H1 (cell line): ENCODE measurements at regions not wholly inside any gene's neighbourhood (a gene's known extent, or its start where the extent isn't known, plus 50 kb on each side); places are given as distances from the start of the nearest gene placed in this dataset.
A peak's percentile ranks its signal among the peaks of the same experiment; 100 is the strongest.

ENCODE experiments used
- CTCF ChIA-PET: fragments of 300-600 bp; sonication (Branson Sonifier 250); formaldehyde crosslinking; loops from one replicate; lab custom pipeline; 2021; ENCODE audit not compliant: partially characterized antibody; lab: Charles Lee
- POLR2A ChIA-PET: fragments of 300-600 bp; sonication (Branson Sonifier 250); formaldehyde crosslinking; loops from one replicate; lab custom pipeline; 2021; ENCODE audit warnings: inconsistent platforms; ENCODE audit not compliant: partially characterized antibody; lab: Charles Lee
- DNase-seq, 2 experiments: peaks; one replicate each; pipeline versions ENCODE4 v3.0.0 to v3.0.0-alpha.2; 2010 to 2022; ENCODE audit warnings: low spot score in 2 of 2, low read depth in 1 of 2, mixed read lengths in 1 of 2
- FAIRE-seq: peaks from 2 replicates; lab custom pipeline; 2011; peaks lifted over from hg19 to GRCh38; lab: Jason Lieb, UNC
- H2AFZ ChIP-seq: 2 replicates; pipeline ENCODE4 v1.8.1; 2012; ENCODE audit warnings: low read length, inconsistent platforms
- H2AK5ac ChIP-seq: 2 replicates; pipeline ENCODE4 v1.6.1; 2013; ENCODE audit warnings: low read depth, low read length
- H2BK120ac ChIP-seq: replicated peaks from 2 replicates; pipeline ENCODE3; 2013; ENCODE audit warnings: low read depth, low read length, inconsistent platforms
- H2BK12ac ChIP-seq: 2 replicates; pipeline ENCODE4 v1.6.1; 2013; ENCODE audit warnings: low read depth, low read length
- H2BK15ac ChIP-seq: 2 replicates; pipeline ENCODE4 v1.6.1; 2013; ENCODE audit warnings: low read length
- H2BK20ac ChIP-seq: 2 replicates; pipeline ENCODE4 v1.6.1; 2013; ENCODE audit warnings: low read length
- H2BK5ac ChIP-seq: 2 replicates; pipeline ENCODE4 v1.6.1; 2013; ENCODE audit warnings: low read depth, low read length
- H3K14ac ChIP-seq: 2 replicates; pipeline ENCODE4 v1.6.1; 2013; ENCODE audit warnings: inconsistent platforms; ENCODE audit not compliant: insufficient read length
- H3K18ac ChIP-seq: 2 replicates; pipeline ENCODE4 v1.6.1; 2013; ENCODE audit warnings: low read length; ENCODE audit errors: extremely low read depth
- H3K23ac ChIP-seq: 2 replicates; pipeline ENCODE4 v1.6.1; 2013; ENCODE audit warnings: inconsistent platforms; ENCODE audit not compliant: insufficient read length
- H3K23me2 ChIP-seq: 2 replicates; pipeline ENCODE4 v1.6.1; 2013; ENCODE audit warnings: low read depth, low read length
- H3K27ac ChIP-seq: 2 replicates; pipeline ENCODE4 v1.6.1; 2011; ENCODE audit warnings: low read depth, low read length, inconsistent platforms
- H3K27me3 ChIP-seq, 4 experiments: replicated peaks in 1 of 4; 1 replicate in 1 of 4; 2 replicates in 3 of 4; pipeline versions ENCODE4 v1.6.1 to v1.8.1; 2011 to 2013; ENCODE audit warnings: low read length in 3 of 4, mild to moderate bottlenecking in 3 of 4, inconsistent platforms in 2 of 4, mixed read lengths in 2 of 4, moderate library complexity in 1 of 4; ENCODE audit not compliant: control insufficient read depth in 3 of 4, insufficient read depth in 3 of 4; ENCODE audit errors: extremely low read depth in 1 of 4
- H3K36me3 ChIP-seq, 4 experiments: 2 replicates each; pipeline versions ENCODE4 v1.6.1 to v1.8.1; 2011 to 2013; ENCODE audit warnings: mild to moderate bottlenecking in 4 of 4, low read length in 3 of 4, moderate library complexity in 2 of 4, control low read depth in 1 of 4, inconsistent platforms in 1 of 4; ENCODE audit not compliant: insufficient read depth in 4 of 4, control insufficient read depth in 2 of 4
- H3K4ac ChIP-seq: replicated peaks from 2 replicates; pipeline ENCODE3; 2013; ENCODE audit warnings: low read length, low read depth, mixed read lengths, inconsistent platforms; ENCODE audit not compliant: insufficient read length
- H3K4me1 ChIP-seq, 4 experiments: replicated peaks in 1 of 4; 1 replicate in 1 of 4; 2 replicates in 3 of 4; pipeline versions ENCODE4 v1.6.1 to v1.8.1; 2011 to 2013; ENCODE audit warnings: low read length in 3 of 4, inconsistent platforms in 2 of 4, mixed read lengths in 1 of 4; ENCODE audit not compliant: insufficient read depth in 4 of 4, control insufficient read depth in 3 of 4
- H3K4me2 ChIP-seq, 2 experiments: 2 replicates each; pipeline versions ENCODE4 v1.6.1 to v1.8.1; 2011 to 2013; ENCODE audit warnings: low read depth in 2 of 2, low read length in 2 of 2, control low read depth in 1 of 2, inconsistent platforms in 1 of 2, mild to moderate bottlenecking in 1 of 2; ENCODE audit not compliant: insufficient read depth in 1 of 2
- H3K4me3 ChIP-seq, 4 experiments: fragments of 200-600, 300-600 bp in 1 of 4; sonication (generic), shearing (Covaris generic), sonication (Bioruptor Twin) in 1 of 4; 2 replicates each; pipeline versions ENCODE4 v1.5.1 to v1.8.1; 2011 to 2016; ENCODE audit warnings: low read length in 4 of 4, low read depth in 3 of 4, control low read depth in 2 of 4, inconsistent platforms in 2 of 4, mild to moderate bottlenecking in 2 of 4, mixed read lengths in 1 of 4, moderate library complexity in 1 of 4; ENCODE audit not compliant: insufficient read depth in 2 of 4; ENCODE audit errors: extremely low read depth in 1 of 4
- H3K56ac ChIP-seq: replicated peaks from 2 replicates; pipeline ENCODE3; 2013; ENCODE audit warnings: low read depth, mild to moderate bottlenecking, mixed read lengths, low read length, inconsistent platforms; ENCODE audit not compliant: insufficient read length
- H3K79me1 ChIP-seq: 2 replicates; pipeline ENCODE4 v1.6.1; 2013; ENCODE audit warnings: low read depth, low read length, control low read depth
- H3K79me2 ChIP-seq, 2 experiments: 2 replicates each; pipeline versions ENCODE4 v1.6.1 to v1.8.1; 2012 to 2013; ENCODE audit warnings: low read length in 2 of 2, mild to moderate bottlenecking in 2 of 2, inconsistent platforms in 1 of 2; ENCODE audit not compliant: insufficient read depth in 2 of 2, control insufficient read depth in 1 of 2
- H3K9ac ChIP-seq, 4 experiments: replicated peaks in 1 of 4; 1 replicate in 1 of 4; 2 replicates in 3 of 4; pipeline versions ENCODE4 v1.6.1 to v1.8.1; 2011 to 2013; ENCODE audit warnings: low read depth in 3 of 4, low read length in 3 of 4, control low read depth in 2 of 4, mild to moderate bottlenecking in 2 of 4, moderate library complexity in 2 of 4, inconsistent platforms in 1 of 4; ENCODE audit errors: extremely low read depth in 1 of 4
- H3K9me3 ChIP-seq, 2 experiments: 2 replicates each; pipeline versions ENCODE4 v1.6.1 to v1.8.1; 2012 to 2013; ENCODE audit warnings: mild to moderate bottlenecking in 2 of 2, moderate library complexity in 2 of 2, control low read depth in 1 of 2, inconsistent platforms in 1 of 2, low read depth in 1 of 2, low read length in 1 of 2, mixed read lengths in 1 of 2; ENCODE audit not compliant: insufficient read depth in 2 of 2
- H4K20me1 ChIP-seq, 2 experiments: replicated peaks in 1 of 2; 2 replicates each; pipeline versions ENCODE3 to v1.8.1; 2011 to 2013; ENCODE audit warnings: inconsistent platforms in 2 of 2, low read length in 2 of 2, mild to moderate bottlenecking in 1 of 2; ENCODE audit not compliant: insufficient read depth in 2 of 2, control insufficient read depth in 1 of 2
- H4K5ac ChIP-seq: 2 replicates; pipeline ENCODE4 v1.6.1; 2013; ENCODE audit warnings: low read length, low read depth, mixed read lengths, inconsistent platforms; ENCODE audit not compliant: insufficient read length
- H4K8ac ChIP-seq: 2 replicates; pipeline ENCODE4 v1.8.0; 2013; ENCODE audit warnings: mild to moderate bottlenecking, moderate library complexity, low read length, inconsistent platforms; ENCODE audit not compliant: insufficient read depth; ENCODE audit errors: extremely low read depth
- H4K91ac ChIP-seq: replicated peaks from 2 replicates; pipeline ENCODE3; 2013; ENCODE audit warnings: low read length, mixed read lengths, inconsistent platforms; ENCODE audit not compliant: insufficient read length
- CTCF ChIP-seq, 3 experiments: IDR thresholded peaks; 1 replicate in 2 of 3; 2 replicates in 1 of 3; pipeline versions ENCODE4 v1.5.1 to v1.6.1; 2011; ENCODE audit warnings: low read length in 3 of 3, mild to moderate bottlenecking in 3 of 3, inconsistent platforms in 2 of 3, low read depth in 1 of 3, moderate library complexity in 1 of 3; ENCODE audit not compliant: insufficient read depth in 1 of 3; ENCODE audit errors: control extremely low read depth in 1 of 3
- RAD21 ChIP-seq, 2 experiments: IDR thresholded peaks in 1 of 2; conservative IDR thresholded peaks in 1 of 2; 2 replicates each; pipeline ENCODE4 v1.6.1; 2011; ENCODE audit warnings: low read depth in 2 of 2, low read length in 2 of 2, improper control_type of control experiment in 1 of 2, inconsistent platforms in 1 of 2, mild to moderate bottlenecking in 1 of 2, moderate library complexity in 1 of 2
- SAP30 ChIP-seq: fragments of 300-600 bp; sonication (generic); IDR thresholded peaks from 2 replicates; pipeline ENCODE4 v1.7.1; 2012; ENCODE audit warnings: low read length, moderate library complexity, mild to moderate bottlenecking, inconsistent platforms; ENCODE audit not compliant: insufficient read depth, insufficient replicate concordance
- WGBS, 2 experiments: shearing (Covaris generic) in 1 of 2; methylation state at CpG; one replicate each; pipeline versions ENCODE4 v1.1.6 to v1.1.7; 2013 to 2015; ENCODE audit warnings: low lambda C conversion rate in 2 of 2, mixed read lengths in 2 of 2, inconsistent platforms in 1 of 2, low coverage in 1 of 2, missing lambda C conversion rate in 1 of 2; ENCODE audit not compliant: insufficient replicate concordance in 2 of 2, insufficient coverage in 1 of 2, insufficient read length in 1 of 2; ENCODE audit errors: extremely low coverage in 1 of 2, missing lambda C conversion rate in 1 of 2; 5-methylcytosine and 5-hydroxymethylcytosine counted together

- Histone ChIP-seq H3K23me2 (no peaks in the 10 kb centered on the region), H3K4me1 (no peaks in the 10 kb centered on the region), H2BK5ac (no peak overlapping the region), H2AFZ (no peak overlapping the region), H3K4ac (no peak overlapping the region), H3K56ac (no peak overlapping the region), H3K4me3 (no peak overlapping the region), H3K27ac (no peak overlapping the region), H3K27me3 (no peaks in the 10 kb centered on the region), H3K4me2 (no peak overlapping the region), H4K20me1 (no peaks in the 10 kb centered on the region), H3K9me3 (no peaks in the 10 kb centered on the region), H2BK120ac (no peak overlapping the region), H3K79me2 (no peaks in the 10 kb centered on the region), H3K14ac (no peak overlapping the region), H4K91ac (no peak overlapping the region), H2BK20ac (no peak overlapping the region), H2BK12ac (no peak overlapping the region), H3K79me1 (no peaks in the 10 kb centered on the region), H3K9ac (no peak overlapping the region), H4K8ac (no peak overlapping the region), H2BK15ac (no peak overlapping the region), H3K18ac (no peak overlapping the region), H3K23ac (no peak overlapping the region), H4K5ac (no peak overlapping the region), H3K36me3 (peaks cover 0 to 2% (median 0%) of the 10 kb centered on the region in 4 experiments; a peak in 1 of 8 replicates), H2AK5ac (no peak overlapping the region)
- WGBS, 2 experiments, result 53% methylated on average over 4 of the region's 5 CpGs; no CpG with 5 or more reads in 1 of the 2 experiments
- FAIRE-seq (peak; percentile 92), DNase-seq (peak in 1 of 2 experiments; percentile 44)
- CTCF ChIA-PET, result interaction anchor here (0.6 to 1.4 kb wide), 16 partner anchors 10 to 328 kb away, joined by 3 to 6 read pairs (median 3); partner anchors contain the start of gene ARMCX5
- POLR2A ChIA-PET, result no interaction called here
- TF ChIP-seq RAD21 (IDR thresholded peaks at IDR 0.05 in 1 of 2, conservative IDR thresholded peaks at IDR 0.05 in 1 of 2; ENCODE audit: low read depth in 2 of 2, low read length in 2 of 2) (peak; percentile 56 to 64), SAP30 (no peak), CTCF (IDR thresholded peaks at IDR 0.05; ENCODE audit: control extremely low read depth in 1 of 3, insufficient read depth in 1 of 3, low read depth in 1 of 3, low read length in 3 of 3) (peak in 2 of 3 experiments; percentile 38 to 57; a peak in 3 of 4 replicates)
Measured at GRCh38 chrX:102835504-102836146, 101.4 kb upstream of the RAB40AL start.
